ENCODE measurements at regions not wholly inside any gene's neighbourhood (a gene's known extent, or its start where the extent isn't known, plus 50 kb on each side); places are given as distances from the start of the nearest gene placed in this dataset.

- TF ChIP-seq RARB (CRISPR knock-in tag; IDR thresholded peaks at IDR 0.05), result no peak
Measured at GRCh38 chrX:2638279-2638678, 52.8 kb upstream of the CD99 start (continued).

DNA sequence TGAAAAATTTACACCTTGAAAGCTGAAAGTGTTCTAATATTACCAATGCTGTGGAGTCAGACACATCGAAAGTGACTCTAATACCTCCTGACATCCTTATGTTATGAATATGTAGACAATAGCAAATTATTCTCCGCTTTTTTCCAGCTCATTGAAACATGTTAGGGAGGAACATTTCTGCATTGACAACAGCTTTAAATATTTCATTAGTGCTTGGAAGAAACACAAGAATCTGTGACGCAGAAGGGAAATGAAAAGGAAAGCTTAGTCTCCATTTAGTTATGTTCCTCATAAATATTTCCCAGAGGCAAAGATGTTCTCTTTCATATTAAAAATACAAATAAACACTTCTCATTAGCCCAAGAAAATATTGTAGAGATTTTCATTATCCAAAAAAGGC lies 55.8 kb upstream of the CD99 start:
- CTCF ChIA-PET, result no interaction called here
- WGBS (ENCODE audit: missing lambda C conversion rate), result 94% methylated on average over 3 of the region's 3 CpGs
- FAIRE-seq (no peak), DNase-seq (ENCODE audit: low read depth in 1 of 2, low spot score in 1 of 2) (no peak), ATAC-seq (no peak)
- TF ChIP-seq FOSL2 (IDR thresholded peaks at IDR 0.05) (no peak), FOSL2 (CRISPR knock-in tag; IDR thresholded peaks at IDR 0.05) (no peak), ZC3H11A (IDR thresholded peaks at IDR 0.05) (no peak), BHLHE40 (IDR thresholded peaks at IDR 0.05; ENCODE audit: low read depth, low read length) (no peak), TFCP2L1 (CRISPR knock-in tag; IDR thresholded peaks at IDR 0.05) (no peak), EHMT2 (IDR thresholded peaks at IDR 0.05; ENCODE audit: low read depth) (no peak), RFX5 (IDR thresholded peaks at IDR 0.05) (no peak), ZFP36 (IDR thresholded peaks at IDR 0.05; ENCODE audit: borderline replicate concordance, partially characterized antibody) (no peak), PHF8 (IDR thresholded peaks at IDR 0.05; ENCODE audit: borderline replicate concordance, low read depth) (no peak), MYC (IDR thresholded peaks at IDR 0.05; ENCODE audit: borderline replicate concordance, low read length) (no peak), HOXB5 (CRISPR knock-in tag; IDR thresholded peaks at IDR 0.05) (no peak), POLR2A (IDR thresholded peaks at IDR 0.05; ENCODE audit: low read length) (no peak), POLR2AphosphoS2 (conservative IDR thresholded peaks at IDR 0.05; ENCODE audit: low read length) (no peak), HOXA7 (CRISPR knock-in tag; IDR thresholded peaks at IDR 0.05) (no peak), TP53 (CRISPR knock-in tag; IDR thresholded peaks at IDR 0.05) (no peak), NR3C1 (IDR thresholded peaks at IDR 0.05) (no peak), HOXB13 (CRISPR knock-in tag; IDR thresholded peaks at IDR 0.05; ENCODE audit: low read depth) (no peak), FOSB (CRISPR knock-in tag; IDR thresholded peaks at IDR 0.05) (no peak)
- peaks cover 21% of the 10 kb centered on the region for H3K9me3 ChIP-seq
- no peak overlapping the region for H3K4me2 ChIP-seq
- POLR2A ChIA-PET, result no interaction called here
- peaks cover 6% of the 10 kb centered on the region for H3K4me1 ChIP-seq
- H3K4me3 ChIP-seq, result no peak overlapping the region
- H3K27ac ChIP-seq, result no peak overlapping the region

- 77% methylated on average over 9 of the region's 9 CpGs for WGBS (ENCODE audit: missing lambda C conversion rate)
- CTCF ChIA-PET, result no interaction called here
- H3K27ac ChIP-seq, result peak overlapping the region; percentile 27 to 47; a peak in 4 of 6 replicates
Measured at GRCh38 chrX:2632533-2633504, 58.3 kb upstream of the CD99 start.

DNA sequence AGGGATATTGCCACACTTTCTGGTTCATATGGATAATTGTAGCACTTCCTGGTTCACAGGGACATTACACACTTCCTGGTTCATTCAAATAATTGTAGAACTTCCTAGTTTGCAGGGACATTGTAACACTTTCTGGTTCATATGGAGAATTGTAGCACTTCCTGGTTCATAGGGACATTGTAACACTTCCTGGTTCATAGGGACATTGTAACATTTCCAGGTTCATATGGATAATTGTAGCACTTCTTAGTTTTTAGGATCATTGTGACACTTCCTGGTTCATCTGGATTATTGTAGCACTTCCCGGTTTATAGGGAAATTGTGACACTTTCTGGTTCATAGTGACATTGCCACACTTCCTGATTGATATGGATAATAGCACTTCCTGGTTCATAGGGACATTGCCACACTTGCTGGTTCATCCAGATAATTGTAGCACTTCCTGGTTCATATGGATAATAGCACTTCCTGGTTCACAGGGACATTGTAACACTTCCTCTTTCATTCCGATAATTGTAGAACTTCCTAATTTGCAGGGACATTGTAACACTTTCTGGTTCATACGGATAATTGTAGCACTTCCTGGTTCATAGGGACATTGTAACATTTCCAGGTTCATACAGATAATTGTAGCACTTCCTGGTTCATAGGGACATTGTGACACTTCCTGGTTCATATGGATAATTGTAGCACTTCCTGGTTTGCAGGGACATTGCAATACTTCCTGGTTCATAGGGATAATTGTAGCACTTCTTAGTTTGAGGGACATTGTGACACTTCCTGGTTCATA lies 59.2 kb upstream of the CD99 start:
- CTCF ChIA-PET, result no interaction called here
- FAIRE-seq (no peak), DNase-seq (ENCODE audit: low read depth in 1 of 2, low spot score in 1 of 2) (no peak), ATAC-seq (no peak)
- peak overlapping the region; percentile 30 to 47; a peak in 4 of 6 replicates for H3K27ac ChIP-seq
- no peak overlapping the region for H3K4me3 ChIP-seq
- WGBS (ENCODE audit: missing lambda C conversion rate), result 68% methylated on average over 3 of the region's 3 CpGs
- POLR2A ChIA-PET, result no interaction called here
- TF ChIP-seq FOSL2 (IDR thresholded peaks at IDR 0.05), result no peak
- TF ChIP-seq FOSL2 (CRISPR knock-in tag; IDR thresholded peaks at IDR 0.05), result no peak
- TF ChIP-seq, protein P1, sequence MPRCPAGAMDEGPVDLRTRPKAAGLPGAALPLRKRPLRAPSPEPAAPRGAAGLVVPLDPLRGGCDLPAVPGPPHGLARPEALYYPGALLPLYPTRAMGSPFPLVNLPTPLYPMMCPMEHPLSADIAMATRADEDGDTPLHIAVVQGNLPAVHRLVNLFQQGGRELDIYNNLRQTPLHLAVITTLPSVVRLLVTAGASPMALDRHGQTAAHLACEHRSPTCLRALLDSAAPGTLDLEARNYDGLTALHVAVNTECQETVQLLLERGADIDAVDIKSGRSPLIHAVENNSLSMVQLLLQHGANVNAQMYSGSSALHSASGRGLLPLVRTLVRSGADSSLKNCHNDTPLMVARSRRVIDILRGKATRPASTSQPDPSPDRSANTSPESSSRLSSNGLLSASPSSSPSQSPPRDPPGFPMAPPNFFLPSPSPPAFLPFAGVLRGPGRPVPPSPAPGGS (IDR thresholded peaks at IDR 0.05), result no peak
- no peak for TF ChIP-seq ATOH8 (CRISPR knock-in tag; IDR thresholded peaks at IDR 0.05; ENCODE audit: low read depth)
- TF ChIP-seq RARB (CRISPR knock-in tag; IDR thresholded peaks at IDR 0.05), result no peak
- TF ChIP-seq SREBF2 (IDR thresholded peaks at IDR 0.05), result no peak
- TF ChIP-seq CEBPB (IDR thresholded peaks at IDR 0.05), result no peak
- TF ChIP-seq RCOR1 (IDR thresholded peaks at IDR 0.05; ENCODE audit: low read depth, low read length), result no peak
- TF ChIP-seq USF2 (IDR thresholded peaks at IDR 0.05), result no peak
- no peak for TF ChIP-seq KDM5A (IDR thresholded peaks at IDR 0.05)
- TF ChIP-seq HEYL (CRISPR knock-in tag; IDR thresholded peaks at IDR 0.05), result no peak
- no peak for TF ChIP-seq HDAC2 (IDR thresholded peaks at IDR 0.05)
- peaks cover 6% of the 10 kb centered on the region for H3K4me1 ChIP-seq
- no peak overlapping the region for H3K4me2 ChIP-seq
- peaks cover 37% of the 10 kb centered on the region for H3K9me3 ChIP-seq

More at GRCh38 chrX:2632533-2633504, 58.3 kb upstream of the CD99 start:
- Histone ChIP-seq H3K4me1 (peaks cover 6% of the 10 kb centered on the region), H3K9me3 (peaks cover 37% of the 10 kb centered on the region), H3K4me2 (peak overlapping the region; percentile 17; the same call in 2 of the 3 replicates), H3K4me3 (no peak overlapping the region)
- peak; percentile 8; the same call in 1 of the 2 replicates for TF ChIP-seq GATA3 (IDR thresholded peaks at IDR 0.05; ENCODE audit: borderline replicate concordance)
- TF ChIP-seq MAFK (IDR thresholded peaks at IDR 0.05; ENCODE audit: partially characterized antibody), result peak; percentile 90
- TF ChIP-seq TP53 (CRISPR knock-in tag; IDR thresholded peaks at IDR 0.05), result no peak
- TF ChIP-seq FOSL2 (IDR thresholded peaks at IDR 0.05), result no peak
- TF ChIP-seq FOSL2 (CRISPR knock-in tag; IDR thresholded peaks at IDR 0.05), result peak; percentile 10; the same call in 1 of the 2 replicates
- no peak for TF ChIP-seq RCOR1 (IDR thresholded peaks at IDR 0.05; ENCODE audit: low read depth, low read length)
- TF ChIP-seq CEBPB (IDR thresholded peaks at IDR 0.05), result 0 out of 4 replicates have a peak, but pooled peaks of 1 of the 2 experiments have one; percentile 47
- FAIRE-seq (no peak), ATAC-seq (peak; percentile 34 to 63; a peak in 3 of 6 replicates), DNase-seq (ENCODE audit: low read depth in 1 of 2, low spot score in 1 of 2) (peak in 1 of 2 experiments; percentile 52)
- POLR2A ChIA-PET, result no interaction called here
